PFSK-1 (cell line): ENCODE measurements at regions not wholly inside any gene's neighbourhood (a gene's known extent, or its start where the extent isn't known, plus 50 kb on each side); places are given as distances from the start of the nearest gene placed in this dataset.

Experiments
- FOXP2 ChIP-seq: optimal IDR thresholded peaks from 2 replicates; pipeline ENCODE3; 2011; ENCODE audit warnings: borderline replicate concordance, control low read depth, inconsistent platforms; ENCODE audit not compliant: insufficient read depth; ENCODE audit errors: extremely low read length, extremely low read depth
- POLR2AphosphoS5 ChIP-seq: IDR thresholded peaks from 2 replicates; pipeline ENCODE4 v1.6.1; 2012; ENCODE audit warnings: low read depth, mild to moderate bottlenecking, control low read depth, low read length, moderate library complexity
- SIN3A ChIP-seq: IDR thresholded peaks from 2 replicates; pipeline ENCODE4 v1.6.1; 2012; ENCODE audit warnings: mild to moderate bottlenecking, low read length, moderate library complexity, borderline replicate concordance; ENCODE audit not compliant: insufficient read depth
- TAF1 ChIP-seq: IDR thresholded peaks from 2 replicates; pipeline ENCODE4 v1.6.1; 2012; ENCODE audit warnings: low read length, control low read depth, borderline replicate concordance; ENCODE audit not compliant: insufficient read depth
- TF ChIP-seq, protein P1 (sequence below), 2 experiments: IDR thresholded peaks; 2 replicates each; pipeline versions ENCODE4 v1.6.1 to v1.8.0; 2011 to 2012; ENCODE audit warnings: low read depth in 2 of 2, low read length in 2 of 2, control low read depth in 1 of 2, inconsistent platforms in 1 of 2, mild to moderate bottlenecking in 1 of 2, moderate library complexity in 1 of 2; ENCODE audit not compliant: insufficient read depth in 1 of 2

DNA sequence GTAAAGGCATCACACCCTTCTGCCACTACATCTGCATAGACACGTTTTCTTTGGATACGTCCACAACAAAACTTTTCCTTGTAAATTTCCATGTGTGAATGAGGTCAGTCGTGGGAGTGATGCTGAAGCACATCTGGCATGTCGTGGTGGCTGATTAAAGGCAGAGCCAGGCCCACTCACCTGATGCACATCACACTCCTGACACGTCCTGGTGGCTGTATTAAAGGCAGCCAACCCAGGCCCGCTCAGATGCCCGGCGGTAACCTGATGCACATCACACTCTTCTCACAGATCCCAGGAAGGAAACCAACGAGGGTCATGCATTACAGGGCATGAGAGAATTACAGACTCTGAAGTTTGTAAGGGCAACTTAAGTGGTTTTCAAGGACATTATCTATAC is 321.6 kb upstream of the B3GAT1 start:
- TF ChIP-seq, protein P1, sequence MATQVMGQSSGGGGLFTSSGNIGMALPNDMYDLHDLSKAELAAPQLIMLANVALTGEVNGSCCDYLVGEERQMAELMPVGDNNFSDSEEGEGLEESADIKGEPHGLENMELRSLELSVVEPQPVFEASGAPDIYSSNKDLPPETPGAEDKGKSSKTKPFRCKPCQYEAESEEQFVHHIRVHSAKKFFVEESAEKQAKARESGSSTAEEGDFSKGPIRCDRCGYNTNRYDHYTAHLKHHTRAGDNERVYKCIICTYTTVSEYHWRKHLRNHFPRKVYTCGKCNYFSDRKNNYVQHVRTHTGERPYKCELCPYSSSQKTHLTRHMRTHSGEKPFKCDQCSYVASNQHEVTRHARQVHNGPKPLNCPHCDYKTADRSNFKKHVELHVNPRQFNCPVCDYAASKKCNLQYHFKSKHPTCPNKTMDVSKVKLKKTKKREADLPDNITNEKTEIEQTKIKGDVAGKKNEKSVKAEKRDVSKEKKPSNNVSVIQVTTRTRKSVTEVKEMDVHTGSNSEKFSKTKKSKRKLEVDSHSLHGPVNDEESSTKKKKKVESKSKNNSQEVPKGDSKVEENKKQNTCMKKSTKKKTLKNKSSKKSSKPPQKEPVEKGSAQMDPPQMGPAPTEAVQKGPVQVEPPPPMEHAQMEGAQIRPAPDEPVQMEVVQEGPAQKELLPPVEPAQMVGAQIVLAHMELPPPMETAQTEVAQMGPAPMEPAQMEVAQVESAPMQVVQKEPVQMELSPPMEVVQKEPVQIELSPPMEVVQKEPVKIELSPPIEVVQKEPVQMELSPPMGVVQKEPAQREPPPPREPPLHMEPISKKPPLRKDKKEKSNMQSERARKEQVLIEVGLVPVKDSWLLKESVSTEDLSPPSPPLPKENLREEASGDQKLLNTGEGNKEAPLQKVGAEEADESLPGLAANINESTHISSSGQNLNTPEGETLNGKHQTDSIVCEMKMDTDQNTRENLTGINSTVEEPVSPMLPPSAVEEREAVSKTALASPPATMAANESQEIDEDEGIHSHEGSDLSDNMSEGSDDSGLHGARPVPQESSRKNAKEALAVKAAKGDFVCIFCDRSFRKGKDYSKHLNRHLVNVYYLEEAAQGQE (IDR thresholded peaks at IDR 0.05; ENCODE audit: insufficient read depth in 1 of 2, low read depth in 2 of 2, low read length in 2 of 2), result no peak
- no peak for TF ChIP-seq POLR2AphosphoS5
- no peak for TF ChIP-seq FOXP2
- no peak for TF ChIP-seq SIN3A
- TF ChIP-seq TAF1, result no peak

GRCh38 chr11:134731213-134731961 is 319.3 kb upstream of the B3GAT1 start:
- TF ChIP-seq TAF1, result no peak
- TF ChIP-seq FOXP2, result no peak
- TF ChIP-seq SIN3A, result no peak

DNA sequence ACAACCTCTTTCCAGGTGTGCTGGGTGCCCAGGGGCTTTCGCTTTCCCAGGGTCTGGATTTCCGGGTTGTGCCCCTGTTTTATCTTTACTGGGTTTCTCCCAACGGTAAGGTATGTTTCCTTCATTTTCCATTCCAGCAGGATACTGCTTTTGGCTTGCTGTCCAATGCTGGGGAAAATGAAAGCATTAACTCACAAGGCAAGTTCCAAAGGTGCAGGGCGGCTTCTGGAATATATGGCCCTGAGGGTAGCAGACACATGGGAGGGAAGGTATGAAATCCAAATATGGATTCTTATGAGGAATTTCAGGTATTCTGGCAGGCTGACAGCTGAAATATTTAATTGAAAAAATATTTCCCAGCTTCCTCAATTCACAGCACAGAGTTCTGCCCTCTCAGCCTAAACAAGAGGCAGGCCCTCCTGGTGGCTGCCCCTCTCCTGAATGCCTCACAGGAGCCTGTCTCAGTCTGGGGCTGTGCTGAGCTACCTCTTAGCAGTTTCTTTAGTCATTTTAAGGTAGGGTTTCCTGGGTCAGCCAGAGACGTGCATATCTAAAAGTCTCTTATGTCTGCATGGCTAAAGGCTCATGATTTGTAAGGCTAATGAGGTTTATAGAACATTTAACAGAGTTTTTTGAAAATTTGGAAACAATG is 318.6 kb upstream of the B3GAT1 start:
- no peak for TF ChIP-seq TAF1
- no peak for TF ChIP-seq FOXP2
- TF ChIP-seq SIN3A, result no peak
- no peak for TF ChIP-seq POLR2AphosphoS5
- TF ChIP-seq, protein P1 (IDR thresholded peaks at IDR 0.05; ENCODE audit: insufficient read depth in 1 of 2, low read depth in 2 of 2, low read length in 2 of 2), result no peak

- TF ChIP-seq TAF1 (no peak), FOXP2 (no peak), POLR2AphosphoS5 (no peak), SIN3A (no peak)
- TF ChIP-seq, protein P1 (IDR thresholded peaks at IDR 0.05; ENCODE audit: insufficient read depth in 1 of 2, low read depth in 2 of 2, low read length in 2 of 2), result no peak
Measured at GRCh38 chr11:134730101-134730500, 318.1 kb upstream of the B3GAT1 start.

- TF ChIP-seq FOXP2, result no peak
- TF ChIP-seq, protein P1 (IDR thresholded peaks at IDR 0.05; ENCODE audit: insufficient read depth in 1 of 2, low read depth in 2 of 2, low read length in 2 of 2), result no peak
- no peak for TF ChIP-seq TAF1
- TF ChIP-seq SIN3A, result no peak
- no peak for TF ChIP-seq POLR2AphosphoS5
Measured at GRCh38 chr11:134728186-134728585, 316.1 kb upstream of the B3GAT1 start.
